ENCODE measurements at regions not wholly inside any gene's neighbourhood (a gene's known extent, or its start where the extent isn't known, plus 50 kb on each side); places are given as distances from the start of the nearest gene placed in this dataset.
"Not testable (repeated sequence)": the region's sequence is repeated elsewhere in the genome, so short reads cannot be mapped to it uniquely, and the experiment has no call there.

DNA sequence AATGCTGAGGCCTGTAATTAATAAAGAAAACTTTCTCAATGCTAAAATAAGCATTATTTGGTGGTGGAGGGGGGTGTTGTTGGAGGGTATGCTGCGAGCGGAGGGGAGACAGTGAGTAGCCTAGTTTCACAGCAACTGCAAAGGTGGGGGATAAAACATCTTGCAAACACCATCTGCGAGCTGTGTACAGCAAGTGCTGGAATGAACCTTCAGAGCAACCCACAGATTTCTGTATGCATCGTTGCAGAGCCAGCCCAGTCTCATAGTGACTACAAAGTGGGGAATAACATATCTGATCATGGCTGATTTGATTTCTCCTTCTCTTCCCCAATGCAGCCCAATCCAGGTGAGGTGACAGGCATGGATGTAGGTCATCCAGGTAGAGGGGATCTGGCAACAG is 80.7 kb upstream of the COG2 start:
- intact Hi-C loops (cut with DNase I) = no loop called here
- DNase-seq (ENCODE audit: low spot score) = no peak
- no peak for TF ChIP-seq POLR2A (IDR thresholded peaks at IDR 0.05)
- TF ChIP-seq POLR2AphosphoS5 (IDR thresholded peaks at IDR 0.05) = no peak
- TF ChIP-seq, protein P1, sequence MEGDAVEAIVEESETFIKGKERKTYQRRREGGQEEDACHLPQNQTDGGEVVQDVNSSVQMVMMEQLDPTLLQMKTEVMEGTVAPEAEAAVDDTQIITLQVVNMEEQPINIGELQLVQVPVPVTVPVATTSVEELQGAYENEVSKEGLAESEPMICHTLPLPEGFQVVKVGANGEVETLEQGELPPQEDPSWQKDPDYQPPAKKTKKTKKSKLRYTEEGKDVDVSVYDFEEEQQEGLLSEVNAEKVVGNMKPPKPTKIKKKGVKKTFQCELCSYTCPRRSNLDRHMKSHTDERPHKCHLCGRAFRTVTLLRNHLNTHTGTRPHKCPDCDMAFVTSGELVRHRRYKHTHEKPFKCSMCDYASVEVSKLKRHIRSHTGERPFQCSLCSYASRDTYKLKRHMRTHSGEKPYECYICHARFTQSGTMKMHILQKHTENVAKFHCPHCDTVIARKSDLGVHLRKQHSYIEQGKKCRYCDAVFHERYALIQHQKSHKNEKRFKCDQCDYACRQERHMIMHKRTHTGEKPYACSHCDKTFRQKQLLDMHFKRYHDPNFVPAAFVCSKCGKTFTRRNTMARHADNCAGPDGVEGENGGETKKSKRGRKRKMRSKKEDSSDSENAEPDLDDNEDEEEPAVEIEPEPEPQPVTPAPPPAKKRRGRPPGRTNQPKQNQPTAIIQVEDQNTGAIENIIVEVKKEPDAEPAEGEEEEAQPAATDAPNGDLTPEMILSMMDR (IDR thresholded peaks at IDR 0.05) = no peak
- Histone ChIP-seq H3K4me3 (no peak overlapping the region), H3K27ac (no peak overlapping the region), H3K4me1 (replicated peaks) (no peaks in the 10 kb centered on the region), H3K27me3 (replicated peaks; ENCODE audit: insufficient read depth) (no peaks in the 10 kb centered on the region), H3K36me3 (no peaks in the 10 kb centered on the region), H3K9me3 (no peaks in the 10 kb centered on the region)
- 59% methylated on average over 4 of the region's 4 CpGs for WGBS

- Histone ChIP-seq H3K36me3 (no peaks in the 10 kb centered on the region), H3K4me1 (replicated peaks) (no peaks in the 10 kb centered on the region), H3K27ac (no peak overlapping the region), H3K27me3 (replicated peaks; ENCODE audit: insufficient read depth) (no peaks in the 10 kb centered on the region), H3K9me3 (no peaks in the 10 kb centered on the region), H3K4me3 (no peak overlapping the region)
- DNase-seq (ENCODE audit: low spot score) = no peak
- 90% methylated on average over 5 of the region's 5 CpGs for WGBS
- TF ChIP-seq, protein P1 (IDR thresholded peaks at IDR 0.05) = no peak
- TF ChIP-seq POLR2AphosphoS5 (IDR thresholded peaks at IDR 0.05) (no peak), POLR2A (IDR thresholded peaks at IDR 0.05) (no peak)
- intact Hi-C loops (cut with DNase I) = no loop called here
These were observed 84.0 kb upstream of the COG2 start for GRCh38 chr1:230558324-230558723.

DNA sequence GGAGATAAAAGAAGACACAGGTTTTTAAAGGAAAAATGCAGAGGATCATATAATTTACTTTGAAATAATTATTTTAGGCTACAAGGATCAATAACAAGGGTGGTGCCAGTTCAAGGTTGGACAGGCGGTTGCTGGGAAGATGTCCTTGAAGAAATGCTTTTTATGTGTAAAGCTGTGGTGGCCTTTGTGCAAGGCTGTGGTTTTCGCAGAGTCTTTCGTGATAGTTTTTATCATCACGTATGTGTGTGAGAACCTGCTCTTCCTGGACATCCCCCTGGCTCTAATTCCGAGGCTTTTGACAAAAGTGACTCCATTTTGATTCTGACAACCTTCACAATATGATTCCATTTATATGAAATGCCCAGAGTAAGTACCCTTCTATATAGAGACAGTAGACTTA is 85.8 kb upstream of the COG2 start:
- H3K27me3 ChIP-seq (replicated peaks; ENCODE audit: insufficient read depth) = no peaks in the 10 kb centered on the region
- 88% methylated on average over 5 of the region's 5 CpGs for WGBS
- no peaks in the 10 kb centered on the region for H3K4me1 ChIP-seq (replicated peaks)
- intact Hi-C loops (cut with DNase I) = no loop called here
- H3K9me3 ChIP-seq = no peaks in the 10 kb centered on the region
- no peaks in the 10 kb centered on the region for H3K36me3 ChIP-seq
- no peak overlapping the region for H3K27ac ChIP-seq
- H3K4me3 ChIP-seq = no peak overlapping the region
- no peak for TF ChIP-seq POLR2AphosphoS5 (IDR thresholded peaks at IDR 0.05)
- no peak for TF ChIP-seq POLR2A (IDR thresholded peaks at IDR 0.05)
- TF ChIP-seq, protein P1 (IDR thresholded peaks at IDR 0.05) = no peak
- DNase-seq (ENCODE audit: low spot score) = no peak

DNA sequence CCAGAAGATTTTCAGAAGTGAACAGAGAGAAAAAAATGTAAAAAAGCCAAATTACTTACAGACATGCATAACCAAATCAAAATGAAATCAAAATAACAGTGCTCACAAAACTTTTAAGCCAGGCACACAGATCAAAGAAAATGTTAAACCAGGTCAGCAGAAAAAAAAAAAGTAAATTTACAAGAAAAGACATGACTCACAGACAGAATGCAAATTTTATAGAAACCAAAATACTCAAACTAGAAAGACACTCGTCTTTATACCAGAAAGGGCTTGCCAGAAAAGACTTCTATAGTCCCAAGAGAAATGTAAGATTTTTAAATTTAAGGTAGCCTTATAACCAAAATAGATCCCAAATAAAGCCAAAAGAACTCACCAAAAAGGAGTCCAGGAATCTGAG is 86.5 kb upstream of the COG2 start:
- Histone ChIP-seq H3K27me3 (replicated peaks; ENCODE audit: insufficient read depth) (no peaks in the 10 kb centered on the region), H3K27ac (no peak overlapping the region), H3K4me3 (no peak overlapping the region), H3K4me1 (replicated peaks) (no peaks in the 10 kb centered on the region), H3K9me3 (no peaks in the 10 kb centered on the region), H3K36me3 (no peaks in the 10 kb centered on the region)
- no peak for DNase-seq (ENCODE audit: low spot score)
- WGBS = 6% methylated on average over 1 of the region's 1 CpG
- TF ChIP-seq POLR2A (IDR thresholded peaks at IDR 0.05) (no peak), POLR2AphosphoS5 (IDR thresholded peaks at IDR 0.05) (no peak)
- TF ChIP-seq, protein P1 (IDR thresholded peaks at IDR 0.05) = no peak
- intact Hi-C loops (cut with DNase I) = no loop called here

DNA sequence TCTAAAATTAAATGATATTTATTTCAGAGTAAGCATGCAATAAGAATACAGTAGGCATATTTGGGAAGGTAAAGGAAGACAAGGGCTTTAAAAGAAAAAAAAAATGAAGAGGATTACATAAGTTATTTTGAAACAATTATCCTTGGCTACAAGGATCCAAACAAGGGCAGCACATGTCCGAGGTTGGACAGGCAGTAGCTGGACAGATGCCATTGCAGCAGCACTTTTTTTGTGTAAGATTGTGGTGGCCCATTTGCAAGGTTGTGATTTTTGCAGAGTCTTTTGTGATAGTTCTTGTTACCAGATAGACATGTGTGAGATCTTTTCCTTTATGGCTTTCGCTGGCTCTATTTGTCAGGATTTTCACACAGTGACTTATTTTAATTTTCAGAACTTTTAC is 89.4 kb upstream of the COG2 start:
- Histone ChIP-seq H3K27ac (no peak overlapping the region), H3K36me3 (no peaks in the 10 kb centered on the region), H3K4me3 (no peak overlapping the region), H3K4me1 (replicated peaks) (no peaks in the 10 kb centered on the region), H3K27me3 (replicated peaks; ENCODE audit: insufficient read depth) (no peaks in the 10 kb centered on the region), H3K9me3 (no peaks in the 10 kb centered on the region)
- no peak for DNase-seq (ENCODE audit: low spot score)
- intact Hi-C loops (cut with DNase I) = no loop called here
- WGBS = 73% methylated on average over 2 of the region's 2 CpGs
- TF ChIP-seq, protein P1 (IDR thresholded peaks at IDR 0.05) = no peak
- no peak for TF ChIP-seq POLR2A (IDR thresholded peaks at IDR 0.05)
- no peak for TF ChIP-seq POLR2AphosphoS5 (IDR thresholded peaks at IDR 0.05)

DNA sequence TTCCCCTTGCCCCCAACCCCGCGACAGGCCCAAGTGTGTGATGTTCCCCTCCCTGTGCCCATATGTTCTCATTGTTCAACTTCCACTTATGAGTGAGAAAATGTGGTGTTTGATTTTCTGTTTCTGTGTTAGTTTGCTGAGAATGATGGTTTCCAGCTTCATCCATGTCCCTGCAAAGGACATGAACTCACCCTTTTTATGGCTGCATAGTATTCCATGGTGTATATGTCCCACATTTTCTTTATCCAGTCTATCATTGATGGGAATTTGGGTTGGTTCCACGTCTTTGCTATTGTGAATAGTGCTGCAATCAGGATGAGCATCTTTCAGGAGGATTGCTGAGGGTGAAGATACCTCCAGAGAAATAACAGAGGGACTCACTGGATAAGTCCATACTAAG is 91.3 kb upstream of the COG2 start:
- H3K27me3 ChIP-seq (replicated peaks; ENCODE audit: insufficient read depth); H3K9me3 ChIP-seq; H3K4me1 ChIP-seq (replicated peaks); H3K36me3 ChIP-seq; intact Hi-C loops (cut with DNase I); H3K27ac ChIP-seq; DNase-seq (ENCODE audit: low spot score); H3K4me3 ChIP-seq: not testable (repeated sequence)
- 83% methylated on average over 3 of the region's 3 CpGs for WGBS
